NCI-H1436 treated with DMSO at 0.1 percent for 48 hours (cell line): ENCODE measurements at regions not wholly inside any gene's neighbourhood (a gene's known extent, or its start where the extent isn't known, plus 50 kb on each side); places are given as distances from the start of the nearest gene placed in this dataset.
"Not testable (repeated sequence)": the region's sequence is repeated elsewhere in the genome, so short reads cannot be mapped to it uniquely, and the experiment has no call there.

Experiments used
- DNase-seq: peaks from one replicate; lab custom pipeline; 2025; lab: John Stamatoyannopoulos, UW

GRCh38 chr18:1488394-1488793, 583.7 kb downstream of the ADCYAP1 start:
- DNase-seq, result no peak

- no peak for DNase-seq
These were observed 584.3 kb downstream of the ADCYAP1 start for GRCh38 chr18:1488957-1489356.

DNA sequence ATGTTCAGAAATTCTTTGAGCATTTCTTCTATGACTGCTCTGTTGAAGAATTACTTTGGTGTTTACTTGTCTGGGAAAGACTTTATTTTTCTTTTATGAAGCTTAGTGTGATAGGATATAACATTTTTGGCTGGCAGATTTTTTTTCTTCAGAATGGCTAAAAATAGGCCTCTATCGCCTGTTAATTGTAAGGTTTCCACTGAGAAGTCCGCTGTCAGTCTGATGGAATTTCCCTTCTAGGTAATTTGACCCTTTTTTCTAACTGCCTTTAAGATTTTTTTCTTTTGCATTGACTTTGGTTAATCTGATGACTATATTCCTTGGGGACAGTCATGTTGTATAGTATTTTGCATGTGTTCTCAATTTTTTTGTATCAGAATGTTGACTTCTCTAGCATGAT, 590.7 kb downstream of the ADCYAP1 start:
- no peak for DNase-seq

- no peak for DNase-seq
These were observed 591.4 kb downstream of the ADCYAP1 start for GRCh38 chr18:1496096-1496495.

DNA sequence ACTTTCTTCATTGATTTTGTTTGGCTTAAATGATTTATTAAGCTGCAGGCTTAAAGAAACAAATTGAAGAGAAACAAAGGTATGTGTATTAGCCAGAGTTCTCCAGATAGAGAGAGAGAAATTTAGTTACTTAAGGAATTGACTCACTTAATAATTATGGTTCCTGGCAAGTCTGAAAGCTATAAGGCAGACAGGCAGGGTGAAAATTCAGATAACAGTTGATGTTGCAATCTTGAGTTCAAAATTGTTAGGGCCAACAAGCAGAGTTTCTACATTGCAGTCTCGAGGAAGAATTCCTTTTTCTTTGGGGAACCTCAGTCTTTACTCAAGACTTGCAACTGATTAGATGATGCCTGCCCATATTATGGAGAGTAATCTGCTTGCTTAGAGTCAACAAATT, 593.5 kb downstream of the ADCYAP1 start:
- DNase-seq, result no peak

DNA sequence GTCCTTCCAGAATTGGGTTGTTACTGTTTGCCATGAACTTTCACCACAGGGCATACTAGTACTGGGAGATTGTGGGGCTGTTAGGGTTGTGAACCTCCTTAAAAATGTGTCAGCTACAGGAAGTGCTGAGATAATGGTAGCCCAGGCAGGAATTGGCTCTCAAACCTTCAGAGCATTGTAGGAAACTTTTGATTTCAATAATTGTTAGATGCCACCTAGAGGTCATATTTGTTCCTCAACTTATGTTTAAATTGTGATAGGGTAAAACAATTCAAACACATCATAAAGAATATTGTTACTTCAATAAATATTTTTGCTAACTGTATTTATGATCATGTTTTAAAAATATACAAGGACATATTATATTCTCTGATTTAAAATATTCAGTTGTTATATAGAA, 594.6 kb downstream of the ADCYAP1 start:
- no peak for DNase-seq

- no peak for DNase-seq
These were observed 599.2 kb downstream of the ADCYAP1 start for GRCh38 chr18:1503847-1504246.

DNA sequence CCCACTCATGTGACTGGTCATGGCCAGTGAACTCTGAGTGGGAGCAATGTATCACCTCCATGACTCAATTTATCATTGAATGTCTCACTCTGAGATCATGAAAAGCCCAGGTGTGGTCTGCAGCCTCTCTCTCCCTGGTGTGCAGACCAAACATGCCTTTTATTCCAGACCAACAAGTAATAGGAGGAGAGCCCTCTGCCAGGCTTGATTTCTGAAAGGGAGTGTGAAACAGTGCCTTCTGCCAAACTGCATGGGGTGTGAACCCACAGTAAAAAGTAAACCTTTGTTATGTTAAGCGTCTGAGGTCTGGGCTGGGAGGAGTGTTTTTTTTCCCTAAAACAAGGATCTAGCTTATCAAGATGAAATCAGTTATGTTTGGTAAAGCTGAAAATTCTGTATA, 601.2 kb downstream of the ADCYAP1 start:
- DNase-seq, result no peak

GRCh38 chr18:1510542-1511179, 606.0 kb downstream of the ADCYAP1 start:
- no peak for DNase-seq

DNA sequence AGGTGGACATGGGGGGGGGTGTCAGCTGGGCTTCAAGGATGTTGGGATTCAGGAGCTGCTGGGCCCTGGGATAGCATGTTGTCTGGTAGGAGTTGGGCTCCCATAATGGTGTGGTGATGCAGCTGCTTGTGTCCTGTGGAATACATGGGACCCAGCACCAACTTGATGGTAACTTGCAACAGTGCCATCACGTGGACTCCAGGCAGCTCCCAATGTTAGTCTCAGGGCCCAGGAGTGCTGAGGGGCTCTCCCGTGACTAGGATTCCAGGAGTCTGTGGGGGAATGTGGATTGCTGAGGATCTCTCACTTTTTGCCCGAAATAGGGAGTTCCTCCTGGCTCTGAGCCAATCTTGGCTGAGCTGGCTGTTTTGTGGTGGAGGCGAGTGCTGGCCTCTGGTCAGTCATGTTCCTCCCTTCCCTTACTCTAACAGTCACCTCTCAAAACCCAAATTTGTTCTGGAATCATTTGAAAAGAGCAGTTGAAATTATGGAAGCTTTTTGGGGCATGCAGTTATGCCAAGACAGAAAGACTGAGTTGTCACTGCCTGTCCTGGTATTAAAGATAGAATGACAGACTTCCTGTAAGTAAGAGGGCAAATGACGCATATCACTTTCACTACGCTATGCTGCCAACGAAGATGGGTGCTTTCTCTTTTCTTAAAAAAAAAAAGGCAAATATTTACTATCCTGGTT, 607.1 kb downstream of the ADCYAP1 start:
- DNase-seq, result no peak

DNA sequence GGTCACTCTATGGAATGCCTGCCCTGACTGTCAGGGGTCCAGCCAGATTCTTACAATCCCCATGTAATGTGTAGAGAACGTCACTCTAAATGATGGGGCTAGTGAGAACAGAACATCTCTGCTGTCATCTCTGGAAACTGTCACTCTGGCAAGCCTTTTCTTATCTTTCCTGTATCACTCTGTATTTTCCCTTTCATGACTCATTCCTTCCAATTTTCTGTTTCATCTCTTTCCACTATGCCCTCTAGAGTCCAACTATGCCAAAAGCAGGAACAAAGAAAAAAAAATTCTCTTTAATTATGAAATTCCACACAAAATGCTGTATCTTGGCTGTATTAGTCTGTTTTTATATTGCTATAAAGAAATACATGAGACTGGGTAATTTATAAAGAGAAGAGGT, 608.8 kb downstream of the ADCYAP1 start:
- DNase-seq, result no peak

DNA sequence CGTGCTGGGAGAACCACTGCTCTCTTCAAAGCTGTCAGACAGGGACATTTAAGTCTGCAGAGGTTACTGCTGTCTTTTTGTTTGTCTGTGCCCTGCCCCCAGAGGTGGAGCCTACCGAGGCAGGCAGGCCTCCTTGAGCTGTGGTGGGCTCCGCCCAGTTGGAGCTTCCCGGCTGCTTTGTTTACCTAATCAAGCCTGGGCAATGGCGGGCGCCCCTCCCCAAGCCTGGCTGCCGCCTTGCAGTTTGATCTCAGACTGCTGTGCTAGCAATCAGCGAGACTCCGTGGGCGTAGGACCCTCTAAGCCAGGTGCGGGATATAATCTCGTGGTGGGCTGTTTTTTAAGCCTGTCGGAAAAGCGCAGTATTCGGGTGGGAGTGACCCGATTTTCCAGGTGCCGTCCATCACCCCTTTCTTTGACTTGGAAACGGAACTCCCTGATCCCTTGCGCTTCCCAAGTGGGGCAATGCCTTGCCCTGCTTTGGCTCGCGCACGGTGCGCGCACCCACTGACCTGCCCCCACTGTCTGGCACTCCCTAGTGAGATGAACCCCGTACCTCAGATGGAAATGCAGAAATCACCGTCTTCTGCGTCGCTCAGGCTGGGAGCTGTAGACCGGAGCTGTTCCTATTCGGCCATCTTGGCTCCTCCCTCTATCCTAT, 617.0 kb downstream of the ADCYAP1 start:
- not testable (repeated sequence) for DNase-seq

GRCh38 chr18:1522249-1522615, 617.6 kb downstream of the ADCYAP1 start:
- no peak for DNase-seq

- no peak for DNase-seq
These were observed 622.3 kb downstream of the ADCYAP1 start for GRCh38 chr18:1526991-1527390.

DNA sequence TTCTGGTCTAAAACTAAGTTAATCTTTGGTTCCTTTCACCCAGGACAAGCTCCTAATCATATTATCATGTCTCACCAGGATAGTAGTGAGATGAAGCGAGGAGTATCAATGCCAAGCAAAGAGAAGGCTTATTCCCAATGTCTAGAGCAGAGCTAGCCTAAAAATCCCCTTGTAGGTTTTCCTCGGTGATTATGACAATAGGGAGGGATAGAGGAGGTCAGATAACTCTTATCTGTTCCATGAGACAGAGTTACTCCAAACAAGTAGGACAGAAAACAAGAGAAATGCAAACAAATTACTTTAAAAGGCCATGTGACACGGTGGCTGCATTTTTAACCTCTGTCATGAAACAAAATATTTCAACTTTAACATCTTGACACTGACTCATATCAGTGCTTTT, 623.1 kb downstream of the ADCYAP1 start:
- no peak for DNase-seq

- DNase-seq, result no peak
These were observed 623.8 kb downstream of the ADCYAP1 start for GRCh38 chr18:1528447-1528846.

DNA sequence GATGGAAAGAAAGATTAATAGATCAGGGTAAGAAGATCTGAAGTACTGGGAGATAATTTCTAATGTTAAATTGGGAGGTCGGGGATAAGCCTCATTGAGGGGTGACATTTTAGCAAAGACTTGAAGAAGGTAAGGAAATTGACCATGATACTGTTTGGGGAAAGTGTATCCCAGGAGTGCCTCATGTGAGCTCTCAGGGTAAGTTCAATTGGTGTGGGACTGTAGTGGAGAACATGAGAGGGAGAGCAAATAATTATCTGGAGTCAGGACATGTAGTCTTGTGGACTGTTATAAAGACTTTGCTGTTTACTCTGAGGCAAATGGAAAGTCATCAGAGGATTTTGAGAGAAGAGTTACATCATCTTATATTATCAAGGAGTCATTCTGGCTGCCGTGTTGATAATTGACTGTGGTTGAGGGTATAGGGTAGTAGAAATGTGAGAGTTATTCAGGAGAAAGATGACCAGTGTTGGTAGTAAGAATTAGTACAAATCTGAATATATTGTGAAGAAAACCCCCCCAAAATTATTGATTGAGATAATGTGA, 624.4 kb downstream of the ADCYAP1 start:
- DNase-seq, result no peak

GRCh38 chr18:1530650-1531049, 626.0 kb downstream of the ADCYAP1 start:
- no peak for DNase-seq

DNA sequence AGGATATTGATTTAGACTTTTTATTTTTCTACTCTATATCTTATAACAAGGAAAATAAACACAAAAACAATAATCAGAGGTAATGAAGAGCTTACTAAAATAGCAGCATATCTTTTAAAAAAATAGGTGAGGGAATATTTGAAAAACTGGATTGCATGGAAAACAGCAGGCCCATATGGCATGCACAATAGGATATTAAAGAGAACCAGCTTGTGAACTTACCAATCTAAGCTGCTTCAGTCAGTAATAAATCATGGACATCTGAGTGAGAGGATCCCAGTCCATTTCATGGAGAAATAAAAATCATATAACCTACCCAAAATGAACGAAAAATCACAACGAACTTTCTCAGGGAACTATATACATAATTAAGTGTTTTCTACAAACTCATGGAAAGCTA, 634.6 kb downstream of the ADCYAP1 start:
- no peak for DNase-seq

- DNase-seq, result no peak
These were observed 636.8 kb downstream of the ADCYAP1 start for GRCh38 chr18:1541478-1541877.

- DNase-seq, result no peak
These were observed 637.6 kb downstream of the ADCYAP1 start for GRCh38 chr18:1542230-1542774.

- no peak for DNase-seq
These were observed 639.3 kb downstream of the ADCYAP1 start for GRCh38 chr18:1544016-1544415.

GRCh38 chr18:1557711-1558110, 653.0 kb downstream of the ADCYAP1 start:
- not testable (repeated sequence) for DNase-seq
